ENCODE measurements at regions not wholly inside any gene's neighbourhood (a gene's known extent, or its start where the extent isn't known, plus 50 kb on each side); places are given as distances from the start of the nearest gene placed in this dataset.

DNA sequence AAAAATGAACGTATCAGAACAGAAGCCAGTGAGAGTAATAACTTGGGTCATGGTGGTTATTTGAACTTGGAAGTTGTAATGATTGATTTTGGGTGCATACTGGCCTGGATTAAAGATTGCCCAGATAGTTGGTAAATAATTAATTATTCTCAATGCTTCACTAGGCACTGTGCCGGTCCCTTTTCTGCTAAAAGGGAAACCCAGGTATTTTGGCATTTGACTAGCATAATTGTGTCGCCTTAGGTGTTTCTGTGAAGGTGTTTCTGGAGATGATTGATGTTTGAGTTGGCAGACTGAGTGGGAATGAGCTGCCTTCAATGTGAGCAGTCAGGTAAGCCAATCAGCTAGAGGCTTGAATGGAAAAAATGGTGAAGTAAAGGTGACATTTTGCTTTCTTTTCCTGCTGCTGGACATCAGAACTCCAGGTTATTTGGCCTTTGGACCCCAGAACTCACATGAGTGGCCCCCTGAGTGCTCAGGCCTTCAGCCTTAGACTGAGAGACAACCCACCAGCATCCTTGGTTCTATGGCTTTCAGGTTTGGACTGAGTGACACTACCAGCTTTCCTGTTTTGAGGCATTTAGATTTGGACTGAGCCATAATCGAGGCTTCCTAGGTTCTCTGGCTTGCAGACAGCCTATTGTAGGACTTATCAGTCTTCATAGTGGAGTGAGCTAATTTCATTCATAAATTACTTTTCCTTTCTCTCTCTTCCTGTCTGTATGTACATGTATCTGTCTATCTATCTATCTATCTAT lies 120.7 kb upstream of the PAPPA start:
- no peak for TF ChIP-seq EGR1 (IDR thresholded peaks at IDR 0.05)

DNA sequence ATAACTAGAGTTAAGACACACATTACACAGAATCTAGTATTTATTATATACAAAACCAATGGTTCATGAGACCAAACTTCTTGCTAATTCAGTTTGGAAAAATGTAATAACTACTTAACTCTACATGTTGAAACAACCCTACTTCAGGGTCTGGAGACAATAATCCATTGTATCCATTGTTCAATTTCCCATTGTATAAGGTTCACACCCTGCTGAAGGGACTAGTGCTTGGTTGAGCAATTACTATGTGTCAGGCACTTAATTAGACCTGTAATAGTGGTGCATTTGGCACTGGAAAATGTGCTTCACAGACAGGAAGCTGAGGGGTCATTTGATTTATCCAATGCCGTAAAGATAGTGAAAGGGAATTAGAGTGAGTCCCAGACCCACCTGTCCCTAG lies 114.3 kb upstream of the PAPPA start:
- TF ChIP-seq ZBTB7A (IDR thresholded peaks at IDR 0.05; ENCODE audit: low read depth) = no peak
- TF ChIP-seq CEBPB (IDR thresholded peaks at IDR 0.05) = no peak
- TF ChIP-seq, protein P1, sequence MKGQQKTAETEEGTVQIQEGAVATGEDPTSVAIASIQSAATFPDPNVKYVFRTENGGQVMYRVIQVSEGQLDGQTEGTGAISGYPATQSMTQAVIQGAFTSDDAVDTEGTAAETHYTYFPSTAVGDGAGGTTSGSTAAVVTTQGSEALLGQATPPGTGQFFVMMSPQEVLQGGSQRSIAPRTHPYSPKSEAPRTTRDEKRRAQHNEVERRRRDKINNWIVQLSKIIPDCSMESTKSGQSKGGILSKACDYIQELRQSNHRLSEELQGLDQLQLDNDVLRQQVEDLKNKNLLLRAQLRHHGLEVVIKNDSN (IDR thresholded peaks at IDR 0.05) = no peak
- no peak for TF ChIP-seq TAF1 (IDR thresholded peaks at IDR 0.05; ENCODE audit: low read depth)
- TF ChIP-seq FOXM1 (IDR thresholded peaks at IDR 0.05; ENCODE audit: borderline replicate concordance, low read depth) = no peak
- no peak for TF ChIP-seq EGR1 (IDR thresholded peaks at IDR 0.05)
- TF ChIP-seq TEAD4 (IDR thresholded peaks at IDR 0.05) = no peak
- TF ChIP-seq, protein P2, sequence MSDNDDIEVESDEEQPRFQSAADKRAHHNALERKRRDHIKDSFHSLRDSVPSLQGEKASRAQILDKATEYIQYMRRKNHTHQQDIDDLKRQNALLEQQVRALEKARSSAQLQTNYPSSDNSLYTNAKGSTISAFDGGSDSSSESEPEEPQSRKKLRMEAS (IDR thresholded peaks at IDR 0.05) = no peak
- TF ChIP-seq YY1 (IDR thresholded peaks at IDR 0.05; ENCODE audit: low read depth) = no peak
- TF ChIP-seq, protein P3, sequence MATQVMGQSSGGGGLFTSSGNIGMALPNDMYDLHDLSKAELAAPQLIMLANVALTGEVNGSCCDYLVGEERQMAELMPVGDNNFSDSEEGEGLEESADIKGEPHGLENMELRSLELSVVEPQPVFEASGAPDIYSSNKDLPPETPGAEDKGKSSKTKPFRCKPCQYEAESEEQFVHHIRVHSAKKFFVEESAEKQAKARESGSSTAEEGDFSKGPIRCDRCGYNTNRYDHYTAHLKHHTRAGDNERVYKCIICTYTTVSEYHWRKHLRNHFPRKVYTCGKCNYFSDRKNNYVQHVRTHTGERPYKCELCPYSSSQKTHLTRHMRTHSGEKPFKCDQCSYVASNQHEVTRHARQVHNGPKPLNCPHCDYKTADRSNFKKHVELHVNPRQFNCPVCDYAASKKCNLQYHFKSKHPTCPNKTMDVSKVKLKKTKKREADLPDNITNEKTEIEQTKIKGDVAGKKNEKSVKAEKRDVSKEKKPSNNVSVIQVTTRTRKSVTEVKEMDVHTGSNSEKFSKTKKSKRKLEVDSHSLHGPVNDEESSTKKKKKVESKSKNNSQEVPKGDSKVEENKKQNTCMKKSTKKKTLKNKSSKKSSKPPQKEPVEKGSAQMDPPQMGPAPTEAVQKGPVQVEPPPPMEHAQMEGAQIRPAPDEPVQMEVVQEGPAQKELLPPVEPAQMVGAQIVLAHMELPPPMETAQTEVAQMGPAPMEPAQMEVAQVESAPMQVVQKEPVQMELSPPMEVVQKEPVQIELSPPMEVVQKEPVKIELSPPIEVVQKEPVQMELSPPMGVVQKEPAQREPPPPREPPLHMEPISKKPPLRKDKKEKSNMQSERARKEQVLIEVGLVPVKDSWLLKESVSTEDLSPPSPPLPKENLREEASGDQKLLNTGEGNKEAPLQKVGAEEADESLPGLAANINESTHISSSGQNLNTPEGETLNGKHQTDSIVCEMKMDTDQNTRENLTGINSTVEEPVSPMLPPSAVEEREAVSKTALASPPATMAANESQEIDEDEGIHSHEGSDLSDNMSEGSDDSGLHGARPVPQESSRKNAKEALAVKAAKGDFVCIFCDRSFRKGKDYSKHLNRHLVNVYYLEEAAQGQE (IDR thresholded peaks at IDR 0.05; ENCODE audit: low read depth) = no peak
- no peak for TF ChIP-seq TCF12 (IDR thresholded peaks at IDR 0.05; ENCODE audit: low read depth)
- TF ChIP-seq NFIC (IDR thresholded peaks at IDR 0.05) = no peak
- TF ChIP-seq EP300 (IDR thresholded peaks at IDR 0.05; ENCODE audit: borderline replicate concordance) = no peak
- no peak for TF ChIP-seq CREB1 (IDR thresholded peaks at IDR 0.05; ENCODE audit: low read depth)
- no peak for TF ChIP-seq RAD21 (IDR thresholded peaks at IDR 0.05; ENCODE audit: low read depth)

DNA sequence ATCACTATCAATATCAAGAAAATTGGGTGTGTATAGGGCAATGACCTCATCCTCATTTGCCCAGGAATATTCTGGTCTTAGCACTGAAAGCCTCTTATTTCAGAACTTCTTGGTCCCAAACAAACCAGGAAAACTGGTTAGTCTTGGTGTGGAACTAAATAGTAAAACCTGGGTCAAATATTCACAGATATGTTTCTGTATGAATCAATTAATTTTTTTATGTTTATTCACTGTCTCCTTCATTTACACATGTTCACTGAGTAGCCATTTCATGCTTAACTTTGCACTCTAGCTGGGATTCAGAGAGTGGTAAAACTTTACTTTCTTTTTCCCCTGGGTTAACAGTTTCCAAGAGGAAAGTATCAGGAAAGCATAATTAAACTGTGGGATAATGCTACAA lies 113.7 kb upstream of the PAPPA start:
- TF ChIP-seq CREB1 (IDR thresholded peaks at IDR 0.05; ENCODE audit: low read depth) (no peak), ZBTB7A (IDR thresholded peaks at IDR 0.05; ENCODE audit: low read depth) (no peak), RAD21 (IDR thresholded peaks at IDR 0.05; ENCODE audit: low read depth) (no peak), TAF1 (IDR thresholded peaks at IDR 0.05; ENCODE audit: low read depth) (no peak), FOXM1 (IDR thresholded peaks at IDR 0.05; ENCODE audit: borderline replicate concordance, low read depth) (no peak), EGR1 (IDR thresholded peaks at IDR 0.05) (no peak), EP300 (IDR thresholded peaks at IDR 0.05; ENCODE audit: borderline replicate concordance) (no peak), TCF12 (IDR thresholded peaks at IDR 0.05; ENCODE audit: low read depth) (no peak), NFIC (IDR thresholded peaks at IDR 0.05) (no peak), CEBPB (IDR thresholded peaks at IDR 0.05) (no peak), TEAD4 (IDR thresholded peaks at IDR 0.05) (no peak), YY1 (IDR thresholded peaks at IDR 0.05; ENCODE audit: low read depth) (no peak)
- TF ChIP-seq, protein P2 (IDR thresholded peaks at IDR 0.05) = no peak
- TF ChIP-seq, protein P3 (IDR thresholded peaks at IDR 0.05; ENCODE audit: low read depth) = no peak
- TF ChIP-seq, protein P1 (IDR thresholded peaks at IDR 0.05) = no peak

DNA sequence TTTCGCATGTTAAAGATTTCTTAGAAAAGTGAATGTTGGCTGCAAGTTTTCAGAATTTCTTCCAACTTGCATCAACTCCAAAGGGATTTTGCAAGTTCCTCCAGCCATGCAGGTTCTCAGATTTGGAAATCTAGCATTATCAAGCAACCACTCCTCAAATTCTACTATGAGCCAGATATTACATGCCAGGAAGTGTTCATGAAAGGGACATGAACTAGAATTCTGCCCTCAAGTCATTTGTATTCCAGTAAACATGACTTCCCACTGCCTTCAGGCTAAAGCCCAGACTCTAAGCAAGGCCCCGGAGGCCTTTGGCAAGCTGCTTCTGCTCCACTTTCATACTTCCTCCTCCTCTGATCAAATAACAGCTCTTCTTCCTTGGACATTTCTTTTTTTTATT lies 111.3 kb upstream of the PAPPA start:
- TF ChIP-seq, protein P2 (IDR thresholded peaks at IDR 0.05) = no peak
- TF ChIP-seq ZBTB7A (IDR thresholded peaks at IDR 0.05; ENCODE audit: low read depth) (no peak), YY1 (IDR thresholded peaks at IDR 0.05; ENCODE audit: low read depth) (no peak), EP300 (IDR thresholded peaks at IDR 0.05; ENCODE audit: borderline replicate concordance) (no peak), FOXM1 (IDR thresholded peaks at IDR 0.05; ENCODE audit: borderline replicate concordance, low read depth) (no peak), CEBPB (IDR thresholded peaks at IDR 0.05) (no peak), NFIC (IDR thresholded peaks at IDR 0.05) (no peak), TAF1 (IDR thresholded peaks at IDR 0.05; ENCODE audit: low read depth) (no peak), TEAD4 (IDR thresholded peaks at IDR 0.05) (no peak), CREB1 (IDR thresholded peaks at IDR 0.05; ENCODE audit: low read depth) (no peak), EGR1 (IDR thresholded peaks at IDR 0.05) (no peak), TCF12 (IDR thresholded peaks at IDR 0.05; ENCODE audit: low read depth) (no peak)
- TF ChIP-seq, protein P1 (IDR thresholded peaks at IDR 0.05) = no peak
- TF ChIP-seq, protein P3 (IDR thresholded peaks at IDR 0.05; ENCODE audit: low read depth) = no peak
